22Rv1 (cell line): ENCODE measurements at regions not wholly inside any gene's neighbourhood (a gene's known extent, or its start where the extent isn't known, plus 50 kb on each side); places are given as distances from the start of the nearest gene placed in this dataset.

Experiments used
- H3K27ac ChIP-seq: fragments of 450-650 bp; 2 replicates; pipeline ENCODE4 v1.5.1; 2017
- CTCF ChIP-seq: fragments of 450-650 bp; IDR thresholded peaks from 2 replicates; pipeline ENCODE4 v1.5.1; 2017; ENCODE audit warnings: mild to moderate bottlenecking
- ZFX ChIP-seq: fragments of 450-650 bp; IDR thresholded peaks from 2 replicates; pipeline ENCODE4 v1.6.1; 2017; ENCODE audit warnings: antibody characterized with exemption, borderline replicate concordance

- no peak for TF ChIP-seq CTCF
- no peak for TF ChIP-seq ZFX
- no peak overlapping the region for H3K27ac ChIP-seq
Observed at GRCh38 chrX:113974881-113975280, 609.0 kb upstream of the HTR2C start.

GRCh38 chrX:113973706-113974105, 610.2 kb upstream of the HTR2C start:
- no peak overlapping the region for H3K27ac ChIP-seq
- TF ChIP-seq ZFX (no peak), CTCF (no peak)

GRCh38 chrX:113966791-113967190, 617.1 kb upstream of the HTR2C start:
- TF ChIP-seq CTCF (no peak), ZFX (no peak)

GRCh38 chrX:113962343-113962742, 621.5 kb upstream of the HTR2C start:
- TF ChIP-seq ZFX (no peak), CTCF (no peak)
- no peak overlapping the region for H3K27ac ChIP-seq

More at GRCh38 chrX:113966791-113967190, 617.1 kb upstream of the HTR2C start:
- no peak overlapping the region for H3K27ac ChIP-seq

- TF ChIP-seq ZFX = no peak
- no peak for TF ChIP-seq CTCF
- no peak overlapping the region for H3K27ac ChIP-seq
Observed at GRCh38 chrX:113959912-113960626, 623.8 kb upstream of the HTR2C start.

GRCh38 chrX:113956936-113957335, 627.0 kb upstream of the HTR2C start:
- H3K27ac ChIP-seq = no peak overlapping the region
- TF ChIP-seq ZFX = no peak
- no peak for TF ChIP-seq CTCF

GRCh38 chrX:113954297-113954696, 629.6 kb upstream of the HTR2C start:
- H3K27ac ChIP-seq = no peak overlapping the region
- TF ChIP-seq ZFX = no peak

GRCh38 chrX:113950081-113950678, 633.7 kb upstream of the HTR2C start:
- TF ChIP-seq ZFX = no peak
- no peak for TF ChIP-seq CTCF
- H3K27ac ChIP-seq = no peak overlapping the region
